ENCODE measurements at regions not wholly inside any gene's neighbourhood (a gene's known extent, or its start where the extent isn't known, plus 50 kb on each side); places are given as distances from the start of the nearest gene placed in this dataset.
A peak's percentile ranks its signal among the peaks of the same experiment; 100 is the strongest.
"Not testable (repeated sequence)": the region's sequence is repeated elsewhere in the genome, so short reads cannot be mapped to it uniquely, and the experiment has no call there.

- H3K9me3 ChIP-seq (ENCODE audit: control insufficient read depth, low read depth, low read length): no peaks in the 10 kb centered on the region
- no peak overlapping the region for H3K9ac ChIP-seq (ENCODE audit: low read length)
- H3K4me3 ChIP-seq (ENCODE audit: low read length): no peak overlapping the region
- H3K4me1 ChIP-seq (ENCODE audit: control insufficient read depth, low read depth, low read length): no peaks in the 10 kb centered on the region
- no peaks in the 10 kb centered on the region for H3K36me3 ChIP-seq (ENCODE audit: control insufficient read depth, low read depth, low read length)
- no peak overlapping the region for H3K27ac ChIP-seq (ENCODE audit: low read length)
- H3K27me3 ChIP-seq (ENCODE audit: control insufficient read depth, insufficient read depth, low read length): no peaks in the 10 kb centered on the region
These were observed 1464.4 kb downstream of the OLFM4 start for GRCh38 chr13:54492995-54493394.

GRCh38 chr13:54511366-54511765, 1482.8 kb downstream of the OLFM4 start:
- no peaks in the 10 kb centered on the region for H3K27me3 ChIP-seq (ENCODE audit: control insufficient read depth, insufficient read depth, low read length)
- no peak overlapping the region for H3K4me3 ChIP-seq (ENCODE audit: low read length)
- no peaks in the 10 kb centered on the region for H3K9me3 ChIP-seq (ENCODE audit: control insufficient read depth, low read depth, low read length)
- no peak overlapping the region for H3K9ac ChIP-seq (ENCODE audit: low read length)
- H3K36me3 ChIP-seq (ENCODE audit: control insufficient read depth, low read depth, low read length): no peaks in the 10 kb centered on the region
- H3K4me1 ChIP-seq (ENCODE audit: control insufficient read depth, low read depth, low read length): no peaks in the 10 kb centered on the region
- H3K27ac ChIP-seq (ENCODE audit: low read length): no peak overlapping the region

- no peaks in the 10 kb centered on the region for H3K9me3 ChIP-seq (ENCODE audit: control insufficient read depth, low read depth, low read length)
- H3K9ac ChIP-seq (ENCODE audit: low read length): no peak overlapping the region
- no peaks in the 10 kb centered on the region for H3K36me3 ChIP-seq (ENCODE audit: control insufficient read depth, low read depth, low read length)
- no peaks in the 10 kb centered on the region for H3K4me1 ChIP-seq (ENCODE audit: control insufficient read depth, low read depth, low read length)
- H3K4me3 ChIP-seq (ENCODE audit: low read length): no peak overlapping the region
- no peak overlapping the region for H3K27ac ChIP-seq (ENCODE audit: low read length)
- H3K27me3 ChIP-seq (ENCODE audit: control insufficient read depth, insufficient read depth, low read length): no peaks in the 10 kb centered on the region
These were observed 1484.6 kb downstream of the OLFM4 start for GRCh38 chr13:54513254-54513653.

- no peaks in the 10 kb centered on the region for H3K36me3 ChIP-seq (ENCODE audit: control insufficient read depth, low read depth, low read length)
- no peaks in the 10 kb centered on the region for H3K4me1 ChIP-seq (ENCODE audit: control insufficient read depth, low read depth, low read length)
- no peaks in the 10 kb centered on the region for H3K9me3 ChIP-seq (ENCODE audit: control insufficient read depth, low read depth, low read length)
- H3K9ac ChIP-seq (ENCODE audit: low read length): no peak overlapping the region
- H3K27me3 ChIP-seq (ENCODE audit: control insufficient read depth, insufficient read depth, low read length): no peaks in the 10 kb centered on the region
- no peak overlapping the region for H3K27ac ChIP-seq (ENCODE audit: low read length)
- H3K4me3 ChIP-seq (ENCODE audit: low read length): no peak overlapping the region
These were observed 1507.5 kb downstream of the OLFM4 start for GRCh38 chr13:54536112-54536511.

GRCh38 chr13:54563286-54563685, 1534.7 kb downstream of the OLFM4 start:
- H3K27me3 ChIP-seq (ENCODE audit: control insufficient read depth, insufficient read depth, low read length): no peaks in the 10 kb centered on the region
- H3K9me3 ChIP-seq (ENCODE audit: control insufficient read depth, low read depth, low read length): no peaks in the 10 kb centered on the region
- no peaks in the 10 kb centered on the region for H3K36me3 ChIP-seq (ENCODE audit: control insufficient read depth, low read depth, low read length)
- no peaks in the 10 kb centered on the region for H3K4me1 ChIP-seq (ENCODE audit: control insufficient read depth, low read depth, low read length)
- no peak overlapping the region for H3K9ac ChIP-seq (ENCODE audit: low read length)
- H3K27ac ChIP-seq (ENCODE audit: low read length): no peak overlapping the region
- no peak overlapping the region for H3K4me3 ChIP-seq (ENCODE audit: low read length)

- H3K4me3 ChIP-seq (ENCODE audit: low read length): peak overlapping the region; percentile 33
- not testable (repeated sequence) for H3K9me3 ChIP-seq (ENCODE audit: control insufficient read depth, low read depth, low read length); H3K4me1 ChIP-seq (ENCODE audit: control insufficient read depth, low read depth, low read length); H3K27ac ChIP-seq (ENCODE audit: low read length); H3K36me3 ChIP-seq (ENCODE audit: control insufficient read depth, low read depth, low read length); H3K27me3 ChIP-seq (ENCODE audit: control insufficient read depth, insufficient read depth, low read length)
- peak overlapping the region; percentile 28 for H3K9ac ChIP-seq (ENCODE audit: low read length)
These were observed 1543.4 kb downstream of the OLFM4 start for GRCh38 chr13:54572037-54572436.

- Histone ChIP-seq H3K27me3 (ENCODE audit: control insufficient read depth, insufficient read depth, low read length) (no peaks in the 10 kb centered on the region), H3K4me3 (ENCODE audit: low read length) (no peak overlapping the region), H3K36me3 (ENCODE audit: control insufficient read depth, low read depth, low read length) (no peaks in the 10 kb centered on the region), H3K9me3 (ENCODE audit: control insufficient read depth, low read depth, low read length) (no peaks in the 10 kb centered on the region), H3K4me1 (ENCODE audit: control insufficient read depth, low read depth, low read length) (no peaks in the 10 kb centered on the region), H3K27ac (ENCODE audit: low read length) (no peak overlapping the region), H3K9ac (ENCODE audit: low read length) (no peak overlapping the region)
These were observed 1544.6 kb downstream of the OLFM4 start for GRCh38 chr13:54573186-54573585.

GRCh38 chr13:54574791-54575190, 1546.2 kb downstream of the OLFM4 start:
- H3K27me3 ChIP-seq (ENCODE audit: control insufficient read depth, insufficient read depth, low read length): no peaks in the 10 kb centered on the region
- H3K36me3 ChIP-seq (ENCODE audit: control insufficient read depth, low read depth, low read length): no peaks in the 10 kb centered on the region
- H3K4me1 ChIP-seq (ENCODE audit: control insufficient read depth, low read depth, low read length): no peaks in the 10 kb centered on the region

GRCh38 chr13:54591540-54591939, 1562.9 kb downstream of the OLFM4 start:
- H3K27me3 ChIP-seq (ENCODE audit: control insufficient read depth, insufficient read depth, low read length): no peaks in the 10 kb centered on the region
- no peaks in the 10 kb centered on the region for H3K36me3 ChIP-seq (ENCODE audit: control insufficient read depth, low read depth, low read length)
- H3K9ac ChIP-seq (ENCODE audit: low read length): no peak overlapping the region
- H3K4me3 ChIP-seq (ENCODE audit: low read length): no peak overlapping the region
- no peak overlapping the region for H3K27ac ChIP-seq (ENCODE audit: low read length)
- H3K4me1 ChIP-seq (ENCODE audit: control insufficient read depth, low read depth, low read length): peaks cover 2% of the 10 kb centered on the region
- no peaks in the 10 kb centered on the region for H3K9me3 ChIP-seq (ENCODE audit: control insufficient read depth, low read depth, low read length)

More at GRCh38 chr13:54574791-54575190, 1546.2 kb downstream of the OLFM4 start:
- no peak overlapping the region for H3K27ac ChIP-seq (ENCODE audit: low read length)
- no peaks in the 10 kb centered on the region for H3K9me3 ChIP-seq (ENCODE audit: control insufficient read depth, low read depth, low read length)
- no peak overlapping the region for H3K4me3 ChIP-seq (ENCODE audit: low read length)
- no peak overlapping the region for H3K9ac ChIP-seq (ENCODE audit: low read length)

GRCh38 chr13:54592201-54592600, 1563.6 kb downstream of the OLFM4 start:
- no peaks in the 10 kb centered on the region for H3K9me3 ChIP-seq (ENCODE audit: control insufficient read depth, low read depth, low read length)
- peaks cover under 1% of the 10 kb centered on the region for H3K4me1 ChIP-seq (ENCODE audit: control insufficient read depth, low read depth, low read length)
- H3K27ac ChIP-seq (ENCODE audit: low read length): no peak overlapping the region
- no peak overlapping the region for H3K4me3 ChIP-seq (ENCODE audit: low read length)
- H3K9ac ChIP-seq (ENCODE audit: low read length): no peak overlapping the region
- H3K27me3 ChIP-seq (ENCODE audit: control insufficient read depth, insufficient read depth, low read length): no peaks in the 10 kb centered on the region
- no peaks in the 10 kb centered on the region for H3K36me3 ChIP-seq (ENCODE audit: control insufficient read depth, low read depth, low read length)

- H3K27me3 ChIP-seq (ENCODE audit: control insufficient read depth, insufficient read depth, low read length): no peaks in the 10 kb centered on the region
- H3K36me3 ChIP-seq (ENCODE audit: control insufficient read depth, low read depth, low read length): no peaks in the 10 kb centered on the region
- H3K9ac ChIP-seq (ENCODE audit: low read length): no peak overlapping the region
- no peak overlapping the region for H3K27ac ChIP-seq (ENCODE audit: low read length)
- no peaks in the 10 kb centered on the region for H3K9me3 ChIP-seq (ENCODE audit: control insufficient read depth, low read depth, low read length)
- H3K4me3 ChIP-seq (ENCODE audit: low read length): no peak overlapping the region
- peaks cover 7% of the 10 kb centered on the region for H3K4me1 ChIP-seq (ENCODE audit: control insufficient read depth, low read depth, low read length)
These were observed 1564.9 kb downstream of the OLFM4 start for GRCh38 chr13:54593504-54593903.

GRCh38 chr13:54597540-54598088, 1569.0 kb downstream of the OLFM4 start:
- Histone ChIP-seq H3K9ac (ENCODE audit: low read length) (no peak overlapping the region), H3K27ac (ENCODE audit: low read length) (no peak overlapping the region), H3K4me3 (ENCODE audit: low read length) (no peak overlapping the region)

More at GRCh38 chr13:54597540-54598088, 1569.0 kb downstream of the OLFM4 start:
- Histone ChIP-seq H3K36me3 (ENCODE audit: control insufficient read depth, low read depth, low read length) (no peaks in the 10 kb centered on the region), H3K9me3 (ENCODE audit: control insufficient read depth, low read depth, low read length) (no peaks in the 10 kb centered on the region), H3K4me1 (ENCODE audit: control insufficient read depth, low read depth, low read length) (peaks cover 14% of the 10 kb centered on the region), H3K27me3 (ENCODE audit: control insufficient read depth, insufficient read depth, low read length) (no peaks in the 10 kb centered on the region)
